ENCODE measurements at regions not wholly inside any gene's neighbourhood (a gene's known extent, or its start where the extent isn't known, plus 50 kb on each side); places are given as distances from the start of the nearest gene placed in this dataset.
"Not testable (repeated sequence)": the region's sequence is repeated elsewhere in the genome, so short reads cannot be mapped to it uniquely, and the experiment has no call there.

DNA sequence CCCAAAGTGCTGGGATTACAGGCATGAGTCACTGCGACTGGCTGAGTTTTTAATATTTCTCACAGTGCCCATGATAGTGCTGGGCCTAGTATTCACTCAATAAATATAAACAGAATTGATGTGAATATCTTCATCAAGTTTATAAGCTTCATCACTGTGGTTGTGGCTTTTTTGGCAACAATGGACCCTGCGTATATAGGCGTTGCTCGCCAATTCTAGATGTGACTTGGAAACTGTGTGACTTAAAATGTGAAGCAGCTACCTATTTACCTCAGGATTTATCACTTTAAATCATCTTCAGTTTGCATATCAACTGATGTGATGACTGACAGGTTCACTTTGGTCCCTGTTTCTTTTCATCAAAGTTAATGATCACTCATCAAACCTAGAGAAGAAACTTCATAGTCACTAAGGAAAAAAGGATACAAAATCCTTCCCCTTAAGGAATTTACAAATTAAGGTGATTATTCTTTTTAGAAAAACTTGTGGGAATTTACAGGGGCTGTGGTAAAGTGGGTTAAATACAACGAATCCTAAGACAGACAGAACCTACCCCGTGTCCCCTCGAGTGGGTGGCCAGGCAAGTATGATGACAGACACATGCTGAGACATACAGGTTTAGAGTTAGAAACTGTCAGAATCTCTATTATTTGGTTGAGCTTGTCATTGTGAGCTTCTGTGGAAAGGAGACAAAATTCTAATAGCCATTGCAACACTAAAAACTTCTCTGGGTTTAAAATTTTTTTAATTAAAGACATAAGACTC is 101.3 kb downstream of the AKAP11 start:
- no peak for DNase-seq (ENCODE audit: low read depth)

DNA sequence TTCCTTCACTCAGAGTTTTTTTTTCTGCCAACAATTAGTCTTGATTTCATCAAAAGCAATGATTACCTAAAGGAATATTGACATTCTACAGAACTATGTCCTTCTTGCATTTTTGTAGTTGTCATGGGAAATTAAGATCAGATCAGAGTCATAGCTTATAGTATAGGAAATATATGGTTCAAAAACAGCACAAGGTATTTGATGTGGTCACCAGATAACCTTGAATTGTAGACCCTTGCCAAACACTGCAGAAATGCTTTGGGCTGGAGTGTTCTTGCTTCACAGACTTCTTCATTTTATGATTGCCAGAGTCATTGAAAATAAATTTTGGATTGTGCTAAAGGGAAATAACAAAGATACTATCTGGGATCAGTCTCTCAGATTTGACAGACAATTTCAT is 103.7 kb downstream of the AKAP11 start:
- DNase-seq (ENCODE audit: low read depth): no peak

DNA sequence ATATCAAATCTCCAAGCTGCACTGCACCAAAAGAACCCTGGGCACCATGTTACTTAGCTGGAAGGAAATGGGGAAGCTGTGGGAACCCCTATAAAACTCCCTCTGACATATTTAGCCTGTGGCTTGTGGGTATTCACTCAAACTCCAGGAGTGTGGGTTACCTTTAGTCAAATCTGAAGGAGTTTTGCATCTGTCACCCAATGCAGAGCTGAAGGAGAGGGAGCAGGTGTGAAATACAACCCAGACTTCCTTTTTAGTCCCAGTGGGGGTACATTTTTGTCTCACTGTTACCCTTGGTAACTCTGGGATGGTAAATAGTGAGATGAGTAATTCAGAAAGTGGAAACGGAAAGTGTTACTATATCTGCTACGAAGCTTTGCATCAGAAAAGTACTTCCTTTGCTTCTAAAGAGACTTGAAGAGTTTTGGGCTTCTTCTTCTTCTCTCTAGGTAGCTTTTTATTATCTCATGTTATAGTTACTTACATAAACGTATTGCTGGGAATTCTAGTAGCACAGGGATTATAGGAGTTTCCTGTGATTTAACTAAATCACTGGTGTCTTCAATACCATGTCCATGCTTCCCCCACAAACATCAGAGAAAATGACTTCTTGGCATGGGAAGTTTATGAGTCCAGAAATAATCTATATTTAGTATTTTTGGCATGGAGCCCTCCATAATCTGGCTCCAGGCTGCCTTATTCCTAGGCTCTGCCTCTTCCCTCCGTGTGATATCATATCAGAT is 105.9 kb downstream of the AKAP11 start:
- DNase-seq (ENCODE audit: low read depth): no peak

DNA sequence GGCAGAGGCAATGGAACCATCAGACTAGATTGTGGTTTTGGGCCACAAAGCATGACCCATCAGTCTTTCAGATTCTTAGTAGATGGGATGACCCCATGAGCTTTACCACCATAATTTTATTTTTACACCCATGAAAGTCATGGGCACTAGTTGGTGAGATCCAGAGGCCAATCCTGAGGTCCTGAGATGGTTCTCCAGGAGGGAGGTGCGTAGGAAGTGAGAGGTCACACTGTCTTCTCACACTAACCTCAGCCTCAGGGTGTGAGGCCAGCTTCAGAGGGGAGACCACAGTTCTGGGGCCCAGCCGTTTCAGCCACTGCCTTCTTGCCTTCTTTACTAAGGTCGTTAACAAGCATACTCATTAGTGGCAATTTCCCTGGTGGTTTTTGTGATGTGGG is 106.4 kb downstream of the AKAP11 start:
- no peak for DNase-seq (ENCODE audit: low read depth)

DNA sequence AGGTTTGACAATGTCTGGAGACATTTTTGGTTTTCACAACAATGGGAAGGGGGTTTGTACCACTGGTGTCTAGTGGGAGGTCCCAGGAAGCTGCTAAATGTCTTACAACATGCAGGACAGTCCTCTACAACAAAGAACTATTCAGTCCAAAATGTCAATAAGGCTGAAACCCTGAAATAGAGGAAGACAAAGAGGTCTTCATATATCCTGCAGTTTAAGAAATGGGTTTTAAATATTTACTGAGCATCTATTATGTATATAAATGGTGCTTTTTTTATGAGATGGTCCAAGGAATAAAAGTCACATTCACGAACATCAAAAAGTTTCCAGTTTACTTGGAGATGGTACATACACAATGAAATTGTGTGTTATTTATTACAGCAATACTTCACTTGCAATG is 107.3 kb downstream of the AKAP11 start:
- DNase-seq (ENCODE audit: low read depth): no peak

DNA sequence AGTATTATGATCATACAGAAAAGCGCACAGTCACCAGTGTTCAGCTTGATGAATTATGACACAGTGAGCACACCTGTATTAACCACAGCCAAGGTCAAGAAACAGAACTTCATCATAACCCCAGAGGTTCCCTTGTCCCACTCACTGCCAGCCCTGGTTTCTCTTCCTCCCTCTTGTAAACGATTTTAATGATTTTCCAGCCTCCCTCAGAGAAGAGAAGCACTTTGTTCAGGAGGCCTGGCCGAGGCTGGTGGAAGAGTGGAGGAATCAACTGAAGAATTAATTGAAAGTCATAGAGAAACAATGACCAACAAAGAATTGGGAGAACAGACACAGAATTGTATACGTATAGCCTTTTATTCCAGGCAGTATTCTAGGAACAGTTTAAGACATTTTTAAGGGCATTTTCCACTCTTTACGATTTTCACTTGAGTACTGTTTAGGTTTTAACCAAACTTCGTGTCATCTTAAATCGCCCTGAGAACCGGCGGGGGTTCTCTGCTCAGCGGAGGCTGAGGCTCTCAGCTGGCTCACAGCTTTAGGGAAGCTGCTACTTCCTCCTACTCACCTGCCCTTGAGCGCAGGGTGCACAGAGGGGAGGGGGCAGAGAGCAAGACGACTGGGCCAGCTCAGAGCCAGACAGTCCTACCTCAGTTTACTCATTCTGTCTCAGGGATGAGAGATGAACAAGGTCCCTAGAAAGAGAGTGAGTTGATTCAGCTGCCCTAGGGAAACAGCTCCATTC is 108.6 kb downstream of the AKAP11 start:
- DNase-seq (ENCODE audit: low read depth): no peak

DNA sequence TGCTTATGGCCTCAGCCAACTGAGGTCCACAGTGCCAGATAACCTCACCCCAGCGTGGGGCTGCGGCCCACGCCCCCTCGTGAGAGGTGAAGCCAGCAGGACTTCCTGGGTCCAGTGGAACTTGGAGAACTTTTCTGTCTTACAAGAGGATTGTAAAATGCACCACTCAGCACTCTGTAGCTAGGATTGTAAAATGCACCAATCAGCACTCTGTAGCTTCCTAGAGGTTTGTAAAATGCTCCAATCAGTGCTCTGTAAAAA is 109.1 kb downstream of the AKAP11 start:
- no peak for DNase-seq (ENCODE audit: low read depth)

DNA sequence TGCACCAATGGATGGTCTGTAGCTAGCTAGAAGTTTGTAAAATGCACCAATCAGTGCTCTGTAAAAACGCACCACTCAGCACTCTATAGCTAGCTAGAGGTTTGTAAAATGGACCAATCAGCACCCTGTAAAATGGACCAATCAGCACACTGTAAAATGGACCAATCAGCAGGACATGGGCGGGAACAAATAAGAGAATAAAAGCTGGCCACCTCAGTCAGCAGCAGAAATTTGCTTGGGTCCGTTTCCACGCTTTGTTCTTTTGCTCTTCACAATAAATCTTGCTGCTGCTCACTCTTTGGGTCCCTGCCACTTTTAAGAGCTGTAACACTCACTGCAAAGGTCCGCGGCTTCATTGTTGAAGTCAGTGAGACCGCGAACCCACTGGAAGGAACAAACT is 109.5 kb downstream of the AKAP11 start:
- not testable (repeated sequence) for DNase-seq (ENCODE audit: low read depth)

DNA sequence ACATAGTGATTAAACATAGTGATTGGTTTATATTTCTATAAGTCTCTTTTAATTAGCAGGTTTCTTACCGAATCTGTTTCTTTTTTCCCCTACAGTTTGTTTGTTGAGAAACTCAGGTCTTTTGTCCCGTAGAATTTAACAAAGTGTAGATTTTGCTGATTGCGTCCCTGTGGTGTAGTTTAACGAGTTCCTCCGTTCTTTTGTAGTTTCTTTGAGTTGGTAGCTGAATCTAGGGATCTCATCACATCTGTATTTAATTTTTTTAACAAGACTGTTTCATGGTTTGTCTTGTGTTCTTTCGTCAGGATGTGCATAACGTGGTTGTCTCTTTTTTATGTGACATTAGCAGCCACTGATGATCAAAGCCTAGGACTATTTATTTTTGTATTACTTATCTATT is 111.1 kb downstream of the AKAP11 start:
- DNase-seq (ENCODE audit: low read depth): no peak

DNA sequence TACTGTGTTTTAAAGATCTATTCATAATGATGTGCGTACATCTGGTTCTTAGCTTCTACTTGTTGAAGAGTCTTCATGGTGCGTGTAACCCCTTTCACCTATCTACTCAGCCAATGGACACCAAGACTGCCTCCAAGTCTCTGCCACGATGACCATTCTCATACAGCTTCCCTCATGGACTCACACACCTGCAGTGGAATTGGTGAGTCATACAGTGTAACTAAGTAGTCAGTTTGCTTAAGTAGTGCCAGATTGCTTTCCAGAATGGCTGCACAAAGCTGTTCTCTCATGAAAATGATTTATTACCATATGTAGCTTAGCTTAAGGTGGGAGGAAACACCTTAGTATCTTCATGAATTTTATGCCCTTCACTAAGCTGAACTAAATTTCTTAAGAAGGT is 112.3 kb downstream of the AKAP11 start:
- DNase-seq (ENCODE audit: low read depth): peak; percentile 26

DNA sequence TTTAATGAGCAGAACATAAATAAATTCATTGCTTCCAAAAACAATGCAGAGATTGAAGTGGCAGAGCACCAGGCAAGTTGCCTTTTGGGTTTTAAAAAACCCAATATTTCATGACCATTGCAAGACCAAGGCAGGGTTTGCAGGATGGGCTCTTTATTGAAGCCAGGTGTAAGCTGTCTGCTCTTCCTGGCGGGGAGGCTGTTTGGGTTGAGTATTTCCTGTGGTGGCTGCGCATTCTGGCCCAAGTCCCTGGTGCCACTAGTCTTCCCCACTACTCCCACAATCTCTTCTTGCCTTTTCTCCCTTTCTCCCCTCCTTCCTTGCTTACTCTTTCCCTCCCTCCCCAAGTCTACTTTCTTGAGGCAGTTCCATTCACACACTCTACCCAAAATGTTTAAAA is 116.4 kb downstream of the AKAP11 start:
- no peak for DNase-seq (ENCODE audit: low read depth)

DNA sequence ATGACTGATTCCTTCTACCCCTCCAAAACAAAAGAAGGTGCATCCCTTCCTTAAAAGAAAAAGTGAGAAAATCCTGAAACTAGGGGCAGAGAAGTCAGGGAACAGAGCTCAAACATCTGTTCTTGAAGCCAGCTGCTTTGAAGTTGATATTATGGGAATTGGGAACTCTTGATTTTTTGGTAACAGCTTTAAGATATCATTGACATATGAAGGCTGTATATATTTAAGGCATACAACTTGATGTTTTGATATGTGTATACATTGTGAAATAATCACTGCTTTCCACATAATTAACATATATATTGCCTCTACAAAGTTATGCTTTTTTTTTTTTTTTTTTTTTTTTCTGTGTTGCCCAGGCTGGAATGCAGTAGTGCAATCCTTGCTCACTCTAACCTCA is 117.1 kb downstream of the AKAP11 start:
- DNase-seq (ENCODE audit: low read depth): no peak

DNA sequence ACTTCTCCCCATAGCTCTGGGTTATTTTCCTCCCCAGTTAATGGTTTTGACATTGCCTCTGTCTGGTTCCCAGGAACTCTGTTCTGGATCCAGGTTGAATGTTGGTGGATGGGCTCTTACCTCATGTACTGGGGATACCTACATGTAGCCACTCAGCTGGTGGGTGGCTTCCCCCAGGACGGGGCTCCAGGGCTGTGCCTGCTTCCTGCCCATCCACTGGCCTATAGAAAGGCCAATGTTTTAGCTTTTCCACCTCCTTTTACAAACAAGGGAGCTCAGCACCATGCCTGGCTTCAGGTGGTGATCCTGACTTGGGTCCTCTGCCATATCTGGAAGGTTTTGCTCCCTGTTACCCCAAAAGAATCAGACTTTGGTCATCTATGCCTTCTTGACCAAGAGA is 120.2 kb downstream of the AKAP11 start:
- DNase-seq (ENCODE audit: low read depth): no peak

DNA sequence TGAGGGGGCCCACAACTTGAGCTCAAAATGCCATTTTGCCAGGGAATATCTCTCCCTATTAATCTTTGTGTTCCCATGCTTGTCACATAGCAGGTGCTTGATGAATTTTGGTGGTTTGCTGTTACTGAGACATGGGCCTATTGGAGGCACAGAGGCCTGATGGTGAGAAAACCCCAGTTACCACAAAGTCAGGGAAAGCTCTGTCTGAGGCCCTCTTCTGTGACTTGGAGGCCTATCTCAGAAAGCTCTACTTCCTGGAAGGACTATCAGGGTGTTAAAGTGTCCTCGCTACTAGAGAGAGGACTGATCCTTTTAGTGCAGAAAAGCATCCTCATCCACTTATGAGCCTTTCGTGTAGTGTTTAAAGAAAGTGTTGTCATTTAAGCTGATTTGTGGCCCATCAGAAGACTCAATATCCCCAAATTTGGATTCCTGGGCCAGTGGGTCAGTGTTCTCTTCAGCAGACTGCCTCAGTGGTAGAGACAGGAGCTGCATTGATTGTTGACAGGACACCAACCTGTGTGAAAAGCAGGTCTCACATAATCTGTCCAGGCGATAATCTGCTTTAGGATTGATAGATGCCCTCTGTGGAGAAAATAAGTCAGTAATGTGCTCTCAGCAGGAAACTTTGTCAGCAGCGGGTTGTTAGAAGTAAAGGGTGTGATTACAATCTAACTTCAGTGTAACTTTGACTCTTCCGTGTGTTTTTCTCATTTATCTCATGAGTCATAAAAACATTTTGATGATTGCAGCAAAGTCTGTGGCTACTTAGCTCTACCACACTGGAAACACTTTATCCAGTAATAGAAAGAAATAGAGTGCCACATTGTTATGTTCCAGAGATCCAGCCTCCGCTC is 121.0 kb downstream of the AKAP11 start:
- DNase-seq (ENCODE audit: low read depth): no peak

DNA sequence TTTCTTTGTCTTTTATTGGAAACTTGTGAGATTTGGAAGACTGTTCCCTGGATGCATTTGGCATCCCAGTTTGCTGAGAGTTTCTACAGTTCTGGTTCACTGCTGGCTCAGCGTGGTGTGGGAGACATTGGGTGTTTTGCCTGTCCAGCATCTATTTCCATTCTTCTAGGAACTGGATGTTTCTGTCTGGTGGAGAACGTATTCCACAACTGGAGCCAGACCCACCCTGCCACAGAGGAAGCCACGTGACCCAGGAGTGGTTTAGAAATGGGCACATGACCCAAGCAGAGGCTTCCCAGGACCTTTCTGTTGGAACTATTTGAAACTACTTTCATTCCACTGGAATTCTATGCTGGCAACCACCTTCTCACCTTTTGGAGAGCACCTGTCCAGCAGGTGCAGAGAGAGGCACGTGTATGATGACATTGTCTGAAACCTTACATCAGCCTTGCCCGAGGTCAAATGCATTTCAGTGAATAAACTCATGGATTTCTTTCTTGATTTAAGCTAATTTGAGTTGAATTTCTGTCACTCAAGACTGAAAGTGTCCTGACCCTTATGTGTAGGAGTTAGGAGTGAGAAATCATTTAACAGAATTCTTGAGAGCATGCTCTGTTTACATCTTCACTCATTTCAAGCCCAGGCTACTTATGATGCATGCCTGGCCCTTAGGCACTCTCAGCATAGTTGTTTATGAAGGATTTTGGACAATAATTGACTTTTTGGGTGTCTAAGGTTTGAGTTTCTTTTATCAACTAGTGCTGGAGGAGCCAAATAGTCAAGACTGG is 121.8 kb downstream of the AKAP11 start:
- DNase-seq (ENCODE audit: low read depth): peak; percentile 20

DNA sequence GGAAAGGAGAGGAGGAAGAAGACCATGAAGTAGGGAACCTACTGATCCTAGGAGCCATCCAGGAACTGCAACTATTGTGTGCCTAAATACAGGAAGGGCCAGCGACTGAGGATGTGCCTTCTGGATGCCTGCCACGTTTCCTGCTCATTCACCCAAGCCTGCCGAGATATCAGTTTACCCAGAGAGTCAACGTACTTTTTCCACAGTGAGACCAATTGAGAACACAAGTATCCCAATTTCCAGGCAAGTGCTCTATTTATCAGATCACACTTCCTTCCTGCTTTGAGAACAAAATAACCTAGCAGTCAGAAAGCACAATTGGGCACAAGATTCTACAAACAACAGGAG is 122.4 kb downstream of the AKAP11 start:
- DNase-seq (ENCODE audit: low read depth): no peak

DNA sequence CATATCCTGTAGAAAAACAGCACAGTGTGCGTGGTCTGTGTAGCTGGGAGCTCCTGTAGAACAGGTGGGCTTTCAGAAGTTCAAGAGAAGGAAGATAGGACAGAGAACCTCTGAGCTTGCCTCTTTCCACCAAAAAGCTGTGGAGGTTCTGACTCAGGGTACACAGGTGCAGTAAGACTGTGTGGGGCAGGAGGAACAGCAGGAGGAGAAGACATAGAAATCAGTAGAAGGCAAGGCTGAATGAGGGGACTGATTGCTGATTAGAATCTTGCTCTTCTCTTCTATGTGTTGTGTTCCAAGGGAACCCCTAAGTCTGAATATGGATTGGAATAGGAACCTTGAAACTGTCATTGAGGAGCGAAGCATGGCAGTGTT is 122.7 kb downstream of the AKAP11 start:
- no peak for DNase-seq (ENCODE audit: low read depth)

DNA sequence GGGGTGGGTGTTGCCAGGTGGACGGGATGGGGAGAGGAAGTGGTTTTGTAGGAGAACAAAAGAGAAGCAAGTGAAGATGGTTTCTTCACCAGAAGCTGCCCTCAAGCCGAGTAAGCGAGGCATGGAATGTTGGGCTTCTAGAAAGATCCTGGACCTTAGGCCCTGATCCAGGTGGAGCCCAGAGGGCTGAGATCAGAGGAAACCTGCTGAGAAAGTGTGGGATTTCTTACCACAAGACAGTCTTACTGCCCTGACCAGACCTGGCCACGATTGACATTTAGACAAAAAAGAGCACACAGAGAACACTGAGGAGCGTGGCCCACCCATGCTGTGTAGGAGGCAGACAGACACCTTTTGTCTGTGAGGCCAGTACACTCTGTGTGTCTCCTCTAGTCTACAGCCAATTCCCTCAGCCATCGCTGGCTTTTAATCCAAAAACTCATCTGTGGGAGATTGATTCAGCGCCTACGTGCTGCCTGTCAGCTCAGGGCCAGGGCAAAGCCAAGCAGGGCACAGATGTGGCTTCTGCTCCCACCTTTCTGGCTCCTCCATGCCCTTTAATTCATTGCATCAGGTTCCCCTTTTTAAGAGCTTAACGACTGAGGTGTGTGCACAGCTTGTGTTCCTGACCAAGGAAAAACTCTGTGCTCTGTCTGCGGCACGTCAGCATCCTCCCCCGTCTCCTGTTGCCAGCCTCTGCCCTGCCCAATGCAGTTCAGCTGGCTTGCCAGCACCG is 123.3 kb downstream of the AKAP11 start:
- DNase-seq (ENCODE audit: low read depth): no peak

DNA sequence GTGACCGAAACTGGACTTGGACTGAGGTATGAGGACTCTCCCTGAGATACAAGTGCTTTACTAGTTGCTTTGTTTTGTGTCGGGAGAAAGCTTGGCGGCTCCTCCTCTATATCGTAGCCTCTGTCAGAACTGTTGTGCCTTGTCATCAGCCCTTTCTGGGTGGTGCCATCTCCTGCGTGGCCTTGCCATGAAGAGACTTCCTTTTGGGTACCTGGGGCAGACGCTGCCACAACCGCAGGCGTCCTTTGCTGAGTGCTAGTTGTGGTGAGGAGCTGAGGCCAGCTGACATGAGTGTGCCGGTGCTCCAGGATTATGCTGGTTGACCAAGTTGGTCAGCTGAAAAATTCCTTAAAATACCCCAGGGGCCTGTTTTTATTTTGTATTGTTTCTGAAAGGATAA is 124.5 kb downstream of the AKAP11 start:
- no peak for DNase-seq (ENCODE audit: low read depth)

DNA sequence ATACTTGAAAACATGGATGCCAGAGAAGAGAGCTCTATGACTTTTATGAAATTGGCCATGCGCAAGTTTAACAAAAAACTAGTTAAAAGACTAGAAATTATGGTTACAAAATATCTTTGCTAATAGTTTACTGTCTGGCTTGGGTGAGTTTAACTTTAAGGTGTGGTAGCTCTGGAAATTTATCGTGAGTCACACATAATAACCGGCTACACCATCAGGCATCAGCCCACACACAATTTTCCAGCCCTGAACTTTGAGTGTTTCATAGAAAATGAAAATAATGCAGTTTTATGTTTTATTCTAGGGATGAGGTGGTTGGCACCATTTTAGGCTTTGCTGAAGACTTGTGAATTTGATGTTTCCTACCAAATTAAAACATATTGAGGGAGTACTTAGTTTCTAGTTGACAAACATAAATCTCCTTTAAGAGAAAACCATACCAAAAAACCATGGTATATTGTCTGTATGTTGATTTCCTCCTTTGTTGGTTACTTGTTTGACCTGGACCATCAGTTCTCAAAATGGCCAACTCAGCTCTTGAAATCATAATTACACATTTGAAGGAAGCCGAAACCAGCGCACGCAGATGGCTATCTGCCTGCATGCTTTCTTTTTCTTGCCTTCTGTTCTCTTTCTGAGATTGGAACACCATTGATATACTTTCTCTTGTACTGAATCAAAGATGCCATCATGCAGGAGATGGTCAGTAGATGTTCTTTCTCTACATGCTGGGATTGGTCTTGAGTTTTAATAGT is 125.1 kb downstream of the AKAP11 start:
- DNase-seq (ENCODE audit: low read depth): no peak

Data from renal cortical epithelial cell (primary cell).